HL-60/S4 (cell line): ENCODE measurements at regions not wholly inside any gene's neighbourhood (a gene's known extent, or its start where the extent isn't known, plus 50 kb on each side); places are given as distances from the start of the nearest gene placed in this dataset.

Experiments
- in situ Hi-C: fragments of 300-500 bp; cut with MboI; formaldehyde crosslinking; loops from 2 replicates; pipeline ENCODE4 v1.14.3; 2022; ENCODE audit warnings: low sequenced_read_pairs

DNA sequence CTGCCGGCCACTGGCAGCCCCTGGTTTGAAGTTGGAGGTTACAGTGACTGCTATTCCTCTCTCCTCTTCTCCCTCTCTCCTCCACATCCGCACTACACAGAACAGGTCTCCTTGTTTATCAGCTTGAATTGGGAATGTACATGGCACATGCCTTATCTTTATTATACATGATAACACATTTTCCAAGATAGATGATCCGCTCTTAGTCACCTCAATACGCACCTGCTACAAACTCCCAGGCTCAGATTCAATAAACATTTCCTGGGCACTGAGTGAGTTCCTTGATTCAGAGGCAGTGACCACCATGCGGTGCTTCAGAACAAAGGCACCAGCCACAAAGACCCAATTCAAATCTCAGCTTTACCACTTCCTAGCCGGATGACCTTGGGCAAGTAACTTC lies 227.7 kb downstream of the TSHZ3 start:
- in situ Hi-C loops, result no loop called here

- in situ Hi-C loops, result no loop called here
Measured at GRCh38 chr19:31120952-31121351, 228.3 kb downstream of the TSHZ3 start.

DNA sequence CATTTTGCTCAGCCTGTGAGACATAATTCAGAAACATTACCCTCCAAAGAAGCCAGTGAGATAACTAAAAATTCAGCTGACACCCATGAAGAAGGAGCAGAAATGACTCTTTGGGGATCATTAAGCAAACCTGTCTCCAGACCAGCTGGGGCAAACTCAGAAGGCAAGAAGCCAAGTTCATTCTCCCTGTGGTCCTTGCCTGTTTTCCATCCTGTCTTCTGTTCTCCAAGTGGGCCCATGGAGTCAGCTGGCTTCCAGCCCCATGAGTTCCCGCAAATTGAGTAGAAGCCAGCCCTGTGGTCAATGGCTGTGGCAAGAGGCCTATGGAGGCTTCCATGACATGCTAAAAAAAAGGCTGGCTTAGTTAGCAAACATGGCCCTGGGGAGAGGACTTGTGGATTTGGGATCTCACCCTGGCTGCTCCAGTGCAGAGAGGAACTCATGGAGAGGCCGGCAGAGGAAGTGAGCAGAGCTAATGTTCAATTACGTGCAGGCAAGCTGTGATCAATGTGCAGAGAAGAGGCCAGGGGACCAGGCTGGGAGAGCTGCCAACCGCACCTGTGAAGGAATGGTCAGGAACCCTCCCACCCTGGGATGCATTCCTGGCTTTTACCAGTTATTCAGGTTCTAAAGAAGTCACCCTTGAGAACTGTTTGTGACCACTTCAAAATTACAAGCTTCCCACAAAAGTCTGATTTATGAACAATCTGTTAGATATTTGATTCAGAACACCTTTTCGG lies 229.1 kb downstream of the TSHZ3 start:
- in situ Hi-C loops, result no loop called here

GRCh38 chr19:31118986-31119385 lies 230.2 kb downstream of the TSHZ3 start:
- in situ Hi-C loops, result no loop called here

- in situ Hi-C loops, result no loop called here
Measured at GRCh38 chr19:31118287-31118955, 230.8 kb downstream of the TSHZ3 start.

GRCh38 chr19:31114585-31114984 lies 234.7 kb downstream of the TSHZ3 start:
- in situ Hi-C loops, result no loop called here

GRCh38 chr19:31113293-31113692 lies 235.9 kb downstream of the TSHZ3 start:
- in situ Hi-C loops, result no loop called here

- in situ Hi-C loops, result no loop called here
Measured at GRCh38 chr19:31112158-31112557, 237.1 kb downstream of the TSHZ3 start.

- in situ Hi-C loops, result no loop called here
Measured at GRCh38 chr19:31111741-31112140, 237.5 kb downstream of the TSHZ3 start.

DNA sequence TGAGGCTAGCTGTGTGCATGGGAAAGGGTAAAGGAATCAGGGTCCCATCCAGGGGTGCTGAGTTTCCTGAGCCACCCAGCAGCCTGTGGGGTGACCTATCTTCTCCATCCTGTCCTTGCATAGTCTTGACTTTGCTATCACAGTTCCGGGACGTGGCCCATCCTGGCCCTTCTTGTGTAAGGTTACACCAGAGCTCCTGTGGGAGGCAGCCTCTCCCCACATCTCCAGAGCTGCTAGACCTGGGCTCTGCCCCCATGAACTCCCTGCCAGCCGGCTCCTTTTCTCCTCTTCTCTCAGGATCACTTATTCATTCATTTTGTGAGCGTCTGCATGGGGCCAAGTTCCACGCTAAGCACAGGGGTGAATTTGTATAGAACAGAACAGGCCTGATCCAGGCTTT lies 238.9 kb downstream of the TSHZ3 start:
- in situ Hi-C loops, result no loop called here

- in situ Hi-C loops, result no loop called here
Measured at GRCh38 chr19:31109636-31110035, 239.6 kb downstream of the TSHZ3 start.

GRCh38 chr19:31107096-31107495 lies 242.1 kb downstream of the TSHZ3 start:
- in situ Hi-C loops, result no loop called here

- in situ Hi-C loops, result no loop called here
Measured at GRCh38 chr19:31105761-31106160, 243.5 kb downstream of the TSHZ3 start.

DNA sequence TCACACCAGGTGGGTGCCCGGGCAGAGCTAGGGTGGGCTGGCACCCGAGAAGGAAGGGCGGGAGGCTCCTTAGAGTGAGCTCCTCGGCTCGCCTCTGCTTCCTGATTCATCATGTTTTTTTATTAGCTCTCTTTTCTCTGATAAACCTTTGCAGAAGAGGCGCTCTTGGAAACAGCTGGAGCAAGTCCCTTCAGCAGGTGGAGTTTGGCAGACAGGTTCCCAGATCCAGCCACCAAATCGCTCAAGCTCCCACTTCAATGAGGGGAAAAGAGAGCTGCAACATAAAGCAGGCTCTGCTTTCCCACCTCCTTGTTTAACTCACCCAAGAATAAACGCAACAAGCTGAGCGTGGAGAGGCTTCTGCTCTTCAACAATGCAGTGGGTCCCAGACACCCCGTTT lies 244.8 kb downstream of the TSHZ3 start:
- in situ Hi-C loops, result no loop called here

DNA sequence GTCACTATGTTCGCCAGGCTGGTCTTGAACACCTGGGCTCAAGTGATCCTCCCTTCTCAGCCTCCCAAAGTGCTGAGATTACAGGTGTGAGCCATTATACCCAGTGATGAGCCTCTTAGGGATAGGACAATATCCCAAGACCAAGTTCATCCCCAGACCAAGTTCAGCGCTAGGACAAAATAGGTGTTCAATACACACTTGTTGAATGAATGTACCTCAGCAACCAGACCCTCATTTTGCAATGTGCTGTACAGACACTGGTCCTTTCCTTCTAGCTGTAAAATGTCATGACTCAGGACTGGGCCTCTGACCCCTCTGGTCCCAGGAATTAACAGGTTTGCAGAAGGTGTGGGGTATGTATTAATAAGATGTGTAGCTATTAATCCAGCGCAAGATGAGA lies 246.0 kb downstream of the TSHZ3 start:
- in situ Hi-C loops, result no loop called here

DNA sequence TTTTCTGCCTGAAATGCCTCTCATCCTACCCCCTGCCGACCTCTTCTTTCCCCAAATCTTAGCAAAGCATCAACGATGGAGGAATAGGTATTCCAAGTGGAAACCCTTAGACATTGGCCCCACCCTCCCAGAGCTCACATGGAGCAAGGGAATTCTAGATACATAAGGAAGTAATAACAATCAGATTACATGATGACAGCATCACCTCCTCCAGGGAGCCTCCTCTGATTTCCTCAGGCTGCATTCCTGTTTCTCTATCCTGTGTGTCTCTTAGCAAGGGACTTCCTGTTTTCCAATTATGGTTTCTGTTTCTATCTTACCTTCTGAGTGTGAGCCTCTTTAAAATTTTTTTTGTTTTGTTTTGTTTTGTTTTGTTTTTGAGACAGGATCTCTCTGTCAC lies 246.6 kb downstream of the TSHZ3 start:
- in situ Hi-C loops, result no loop called here

DNA sequence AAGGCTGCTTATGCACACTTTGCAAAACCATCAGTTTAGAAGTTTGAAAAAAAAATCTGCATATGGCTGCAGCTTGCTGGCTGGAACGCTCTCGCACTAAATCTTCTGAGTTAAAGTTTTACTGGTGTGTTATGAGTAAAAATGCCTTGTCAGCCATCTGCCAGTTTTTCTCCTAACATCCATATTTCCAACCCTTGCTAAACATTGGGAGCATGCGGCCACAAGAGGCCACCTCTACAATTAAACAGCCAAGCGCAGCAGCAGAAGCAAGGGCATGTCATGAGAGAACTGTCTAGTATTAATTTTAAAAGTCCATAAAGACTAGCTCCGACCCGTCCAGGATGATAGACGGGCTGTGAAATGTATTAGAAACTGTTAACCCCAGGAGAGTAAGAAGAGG lies 248.3 kb downstream of the TSHZ3 start:
- in situ Hi-C loops, result no loop called here

DNA sequence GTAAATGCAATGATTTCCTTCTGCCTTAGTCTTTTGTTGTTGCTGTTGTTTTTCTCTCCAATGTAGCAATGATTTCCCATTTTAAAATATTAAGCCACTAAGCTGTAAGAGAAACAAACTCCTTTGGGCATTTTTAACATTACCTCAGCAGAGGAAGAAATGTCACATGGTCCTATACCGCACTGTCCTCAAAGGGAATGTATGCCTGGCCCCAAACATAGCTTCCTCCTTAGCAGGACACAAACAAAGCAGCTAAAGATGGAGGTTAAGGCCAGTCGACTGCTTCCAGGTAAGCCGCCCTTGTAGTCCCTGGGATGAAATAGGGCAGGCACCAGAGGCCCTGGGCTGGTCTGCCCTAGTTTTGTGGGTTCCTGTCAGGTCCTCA lies 249.0 kb downstream of the TSHZ3 start:
- in situ Hi-C loops, result no loop called here

DNA sequence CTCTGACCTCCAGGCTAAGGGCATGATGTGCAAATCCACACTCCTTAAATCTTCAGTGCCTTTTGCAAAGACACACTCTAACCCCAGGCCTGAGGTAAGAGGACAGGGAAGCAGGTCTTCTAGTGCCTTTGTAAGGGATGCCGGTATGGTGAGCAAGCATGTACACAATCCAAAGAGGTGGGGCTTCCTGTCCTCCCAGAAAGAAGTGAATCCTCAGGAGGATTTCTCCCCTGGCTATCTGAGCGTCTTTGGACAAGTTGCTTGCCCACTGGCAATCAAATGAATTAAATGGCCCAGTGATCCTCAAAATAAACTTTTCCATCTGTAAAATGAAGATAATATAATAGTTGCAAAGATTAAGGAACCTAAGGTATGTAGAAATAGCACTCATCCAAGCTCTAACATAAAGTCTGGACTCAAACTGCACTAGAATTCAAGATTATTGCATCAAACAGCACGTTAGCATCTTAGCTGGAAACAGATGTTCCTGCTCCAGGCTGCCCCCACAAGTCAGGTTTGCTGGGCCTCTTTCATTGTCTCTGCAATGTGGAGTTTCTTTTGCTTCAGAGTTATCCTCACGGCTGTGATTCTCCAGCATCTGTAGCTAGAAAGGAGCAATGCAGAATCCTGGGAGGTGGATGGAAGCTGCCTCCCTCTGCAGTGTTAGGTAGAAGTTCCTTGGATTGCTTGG lies 249.6 kb downstream of the TSHZ3 start:
- in situ Hi-C loops, result no loop called here

- in situ Hi-C loops, result no loop called here
Measured at GRCh38 chr19:31098836-31099235, 250.4 kb downstream of the TSHZ3 start.

GRCh38 chr19:31096935-31097545 lies 252.2 kb downstream of the TSHZ3 start:
- in situ Hi-C loops, result no loop called here
